ENCODE measurements at regions not wholly inside any gene's neighbourhood (a gene's known extent, or its start where the extent isn't known, plus 50 kb on each side); places are given as distances from the start of the nearest gene placed in this dataset.

- TF ChIP-seq CTCF (IDR thresholded peaks at IDR 0.05) (no peak), POLR2AphosphoS5 (IDR thresholded peaks at IDR 0.05; ENCODE audit: low read depth, low read length) (no peak), SIN3A (IDR thresholded peaks at IDR 0.05; ENCODE audit: borderline replicate concordance, insufficient read depth, low read depth, low read length) (no peak), REST (IDR thresholded peaks at IDR 0.05; ENCODE audit: insufficient read depth in 1 of 2, low read depth in 2 of 2, low read length in 1 of 2) (no peak)
Observed at GRCh38 chrX:8052909-8053308, 118.2 kb downstream of the VCX2 start.
